Mononuclear cell (primary cell): ENCODE measurements at regions not wholly inside any gene's neighbourhood (a gene's known extent, or its start where the extent isn't known, plus 50 kb on each side); places are given as distances from the start of the nearest gene placed in this dataset.
"Not testable (repeated sequence)": the region's sequence is repeated elsewhere in the genome, so short reads cannot be mapped to it uniquely, and the experiment has no call there.

Experiments used
- H3K27me3 ChIP-seq: 2 replicates; pipeline ENCODE4 v1.6.0; 2011; ENCODE audit warnings: low read length, control low read depth; ENCODE audit not compliant: insufficient read depth
- H3K4me1 ChIP-seq: 2 replicates; pipeline ENCODE4 v1.5.1; 2011; ENCODE audit warnings: mild to moderate bottlenecking, low read length, control low read depth; ENCODE audit not compliant: insufficient read depth
- H3K4me3 ChIP-seq: 2 replicates; pipeline ENCODE4 v1.5.1; 2011; ENCODE audit warnings: mild to moderate bottlenecking, low read length, moderate library complexity
- H3K9me3 ChIP-seq: 2 replicates; pipeline ENCODE4 v1.5.1; 2011; ENCODE audit warnings: low read depth, mild to moderate bottlenecking, control low read depth, low read length

GRCh38 chr2:192571636-192572035 lies 376.9 kb upstream of the TMEFF2 start:
- no peaks in the 10 kb centered on the region for H3K9me3 ChIP-seq
- no peaks in the 10 kb centered on the region for H3K4me1 ChIP-seq
- no peak overlapping the region for H3K4me3 ChIP-seq

GRCh38 chr2:192570788-192571187 lies 376.1 kb upstream of the TMEFF2 start:
- H3K9me3 ChIP-seq: no peaks in the 10 kb centered on the region
- H3K4me1 ChIP-seq: no peaks in the 10 kb centered on the region
- H3K4me3 ChIP-seq: no peak overlapping the region
- H3K27me3 ChIP-seq: no peaks in the 10 kb centered on the region

More at GRCh38 chr2:192571636-192572035, 376.9 kb upstream of the TMEFF2 start:
- no peaks in the 10 kb centered on the region for H3K27me3 ChIP-seq

GRCh38 chr2:192566863-192567262 lies 372.1 kb upstream of the TMEFF2 start:
- Histone ChIP-seq H3K9me3 (no peaks in the 10 kb centered on the region), H3K27me3 (no peaks in the 10 kb centered on the region), H3K4me3 (no peak overlapping the region), H3K4me1 (no peaks in the 10 kb centered on the region)

GRCh38 chr2:192560326-192560725 lies 365.6 kb upstream of the TMEFF2 start:
- H3K4me1 ChIP-seq: no peaks in the 10 kb centered on the region
- no peaks in the 10 kb centered on the region for H3K9me3 ChIP-seq
- H3K27me3 ChIP-seq: no peaks in the 10 kb centered on the region
- no peak overlapping the region for H3K4me3 ChIP-seq

- H3K9me3 ChIP-seq: no peaks in the 10 kb centered on the region
- no peaks in the 10 kb centered on the region for H3K4me1 ChIP-seq
- H3K4me3 ChIP-seq: no peak overlapping the region
- no peaks in the 10 kb centered on the region for H3K27me3 ChIP-seq
Observed at GRCh38 chr2:192559587-192559986, 364.9 kb upstream of the TMEFF2 start.

- no peak overlapping the region for H3K4me3 ChIP-seq
- H3K27me3 ChIP-seq: no peaks in the 10 kb centered on the region
Observed at GRCh38 chr2:192558637-192559036, 363.9 kb upstream of the TMEFF2 start.

GRCh38 chr2:192555740-192556139 lies 361.0 kb upstream of the TMEFF2 start:
- no peaks in the 10 kb centered on the region for H3K27me3 ChIP-seq

More at GRCh38 chr2:192558637-192559036, 363.9 kb upstream of the TMEFF2 start:
- Histone ChIP-seq H3K4me1 (no peaks in the 10 kb centered on the region), H3K9me3 (no peaks in the 10 kb centered on the region)

GRCh38 chr2:192551760-192552159 lies 357.0 kb upstream of the TMEFF2 start:
- no peaks in the 10 kb centered on the region for H3K27me3 ChIP-seq
- no peaks in the 10 kb centered on the region for H3K9me3 ChIP-seq
- H3K4me3 ChIP-seq: no peak overlapping the region
- H3K4me1 ChIP-seq: no peaks in the 10 kb centered on the region

More at GRCh38 chr2:192555740-192556139, 361.0 kb upstream of the TMEFF2 start:
- H3K4me1 ChIP-seq: no peaks in the 10 kb centered on the region
- no peak overlapping the region for H3K4me3 ChIP-seq
- no peaks in the 10 kb centered on the region for H3K9me3 ChIP-seq

- no peaks in the 10 kb centered on the region for H3K4me1 ChIP-seq
- H3K27me3 ChIP-seq: no peaks in the 10 kb centered on the region
Observed at GRCh38 chr2:192546565-192546964, 351.8 kb upstream of the TMEFF2 start.

GRCh38 chr2:192544371-192544955 lies 349.7 kb upstream of the TMEFF2 start:
- no peaks in the 10 kb centered on the region for H3K4me1 ChIP-seq
- H3K9me3 ChIP-seq: no peaks in the 10 kb centered on the region
- H3K27me3 ChIP-seq: no peaks in the 10 kb centered on the region
- no peak overlapping the region for H3K4me3 ChIP-seq

More at GRCh38 chr2:192546565-192546964, 351.8 kb upstream of the TMEFF2 start:
- H3K9me3 ChIP-seq: no peaks in the 10 kb centered on the region
- no peak overlapping the region for H3K4me3 ChIP-seq

- not testable (repeated sequence) for H3K4me3 ChIP-seq
Observed at GRCh38 chr2:192542148-192543066, 347.7 kb upstream of the TMEFF2 start.

GRCh38 chr2:192539306-192539705 lies 344.6 kb upstream of the TMEFF2 start:
- Histone ChIP-seq H3K9me3 (no peaks in the 10 kb centered on the region), H3K27me3 (no peaks in the 10 kb centered on the region), H3K4me3 (no peak overlapping the region)

More at GRCh38 chr2:192542148-192543066, 347.7 kb upstream of the TMEFF2 start:
- H3K27me3 ChIP-seq, H3K9me3 ChIP-seq, H3K4me1 ChIP-seq: not testable (repeated sequence)

GRCh38 chr2:192536922-192537624 lies 342.3 kb upstream of the TMEFF2 start:
- Histone ChIP-seq H3K4me1 (no peaks in the 10 kb centered on the region), H3K27me3 (no peaks in the 10 kb centered on the region), H3K9me3 (no peaks in the 10 kb centered on the region), H3K4me3 (no peak overlapping the region)

More at GRCh38 chr2:192539306-192539705, 344.6 kb upstream of the TMEFF2 start:
- H3K4me1 ChIP-seq: no peaks in the 10 kb centered on the region

GRCh38 chr2:192535956-192536921 lies 341.5 kb upstream of the TMEFF2 start:
- no peaks in the 10 kb centered on the region for H3K9me3 ChIP-seq
- no peak overlapping the region for H3K4me3 ChIP-seq
- H3K4me1 ChIP-seq: no peaks in the 10 kb centered on the region
- H3K27me3 ChIP-seq: no peaks in the 10 kb centered on the region
